ENCODE measurements at regions not wholly inside any gene's neighbourhood (a gene's known extent, or its start where the extent isn't known, plus 50 kb on each side); places are given as distances from the start of the nearest gene placed in this dataset.

GRCh38 chr16:75919664-75920063 lies 193.4 kb upstream of the CPHXL start:
- Histone ChIP-seq H3K9me3 (ENCODE audit: low read length) (no peaks in the 10 kb centered on the region), H3K9ac (ENCODE audit: low read length) (no peak overlapping the region), H3K27me3 (ENCODE audit: low read length) (no peaks in the 10 kb centered on the region), H2AFZ (ENCODE audit: low read length) (no peak overlapping the region), H3K79me2 (ENCODE audit: low read length) (no peaks in the 10 kb centered on the region), H3K9me2 (replicated peaks; ENCODE audit: insufficient read depth, low read length) (no peaks in the 10 kb centered on the region), H3K4me2 (ENCODE audit: low read depth, low read length, poor library complexity, severe bottlenecking) (no peak overlapping the region), H3K36me3 (ENCODE audit: insufficient read depth, low read length) (no peaks in the 10 kb centered on the region), H3K4me1 (ENCODE audit: low read length) (no peaks in the 10 kb centered on the region), H4K20me1 (ENCODE audit: insufficient read depth, low read depth, low read length) (no peaks in the 10 kb centered on the region), H3K27ac (ENCODE audit: low read length) (no peak overlapping the region), H3K4me3 (ENCODE audit: low read length) (no peak overlapping the region)
- DNase-seq, result no peak

GRCh38 chr16:75921281-75921680 lies 195.0 kb upstream of the CPHXL start:
- DNase-seq, result no peak
- H3K4me3 ChIP-seq (ENCODE audit: low read length), result no peak overlapping the region
- no peak overlapping the region for H2AFZ ChIP-seq (ENCODE audit: low read length)

GRCh38 chr16:75922250-75922649 lies 196.0 kb upstream of the CPHXL start:
- Histone ChIP-seq H3K9me3 (ENCODE audit: low read length) (no peaks in the 10 kb centered on the region), H3K79me2 (ENCODE audit: low read length) (no peaks in the 10 kb centered on the region), H3K36me3 (ENCODE audit: insufficient read depth, low read length) (no peaks in the 10 kb centered on the region), H3K9me2 (replicated peaks; ENCODE audit: insufficient read depth, low read length) (no peaks in the 10 kb centered on the region), H3K4me1 (ENCODE audit: low read length) (no peaks in the 10 kb centered on the region), H3K4me2 (ENCODE audit: low read depth, low read length, poor library complexity, severe bottlenecking) (no peak overlapping the region), H3K4me3 (ENCODE audit: low read length) (no peak overlapping the region), H3K27ac (ENCODE audit: low read length) (no peak overlapping the region), H3K9ac (ENCODE audit: low read length) (no peak overlapping the region), H2AFZ (ENCODE audit: low read length) (no peak overlapping the region), H3K27me3 (ENCODE audit: low read length) (no peaks in the 10 kb centered on the region), H4K20me1 (ENCODE audit: insufficient read depth, low read depth, low read length) (no peaks in the 10 kb centered on the region)
- no peak for DNase-seq

More at GRCh38 chr16:75921281-75921680, 195.0 kb upstream of the CPHXL start:
- Histone ChIP-seq H3K4me1 (ENCODE audit: low read length) (no peaks in the 10 kb centered on the region), H3K27ac (ENCODE audit: low read length) (no peak overlapping the region), H3K4me2 (ENCODE audit: low read depth, low read length, poor library complexity, severe bottlenecking) (no peak overlapping the region), H3K79me2 (ENCODE audit: low read length) (no peaks in the 10 kb centered on the region), H3K9me2 (replicated peaks; ENCODE audit: insufficient read depth, low read length) (no peaks in the 10 kb centered on the region), H3K9me3 (ENCODE audit: low read length) (no peaks in the 10 kb centered on the region), H3K9ac (ENCODE audit: low read length) (no peak overlapping the region), H3K27me3 (ENCODE audit: low read length) (no peaks in the 10 kb centered on the region), H3K36me3 (ENCODE audit: insufficient read depth, low read length) (no peaks in the 10 kb centered on the region), H4K20me1 (ENCODE audit: insufficient read depth, low read depth, low read length) (no peaks in the 10 kb centered on the region)

GRCh38 chr16:75924397-75924796 lies 198.1 kb upstream of the CPHXL start:
- H3K27me3 ChIP-seq (ENCODE audit: low read length), result no peaks in the 10 kb centered on the region
- H2AFZ ChIP-seq (ENCODE audit: low read length), result no peak overlapping the region
- H3K9ac ChIP-seq (ENCODE audit: low read length), result no peak overlapping the region
- no peaks in the 10 kb centered on the region for H3K9me2 ChIP-seq (replicated peaks; ENCODE audit: insufficient read depth, low read length)
- no peak overlapping the region for H3K27ac ChIP-seq (ENCODE audit: low read length)
- H3K4me3 ChIP-seq (ENCODE audit: low read length), result no peak overlapping the region
- H3K9me3 ChIP-seq (ENCODE audit: low read length), result no peaks in the 10 kb centered on the region
- no peaks in the 10 kb centered on the region for H4K20me1 ChIP-seq (ENCODE audit: insufficient read depth, low read depth, low read length)
- DNase-seq, result no peak
- no peaks in the 10 kb centered on the region for H3K4me1 ChIP-seq (ENCODE audit: low read length)
- no peaks in the 10 kb centered on the region for H3K79me2 ChIP-seq (ENCODE audit: low read length)
- no peaks in the 10 kb centered on the region for H3K36me3 ChIP-seq (ENCODE audit: insufficient read depth, low read length)
- H3K4me2 ChIP-seq (ENCODE audit: low read depth, low read length, poor library complexity, severe bottlenecking), result no peak overlapping the region

GRCh38 chr16:75927810-75928209 lies 201.5 kb upstream of the CPHXL start:
- H3K9ac ChIP-seq (ENCODE audit: low read length), result no peak overlapping the region
- DNase-seq, result no peak
- no peaks in the 10 kb centered on the region for H3K9me2 ChIP-seq (replicated peaks; ENCODE audit: insufficient read depth, low read length)
- no peak overlapping the region for H3K27ac ChIP-seq (ENCODE audit: low read length)
- no peak overlapping the region for H3K4me2 ChIP-seq (ENCODE audit: low read depth, low read length, poor library complexity, severe bottlenecking)
- H3K27me3 ChIP-seq (ENCODE audit: low read length), result no peaks in the 10 kb centered on the region
- no peaks in the 10 kb centered on the region for H3K79me2 ChIP-seq (ENCODE audit: low read length)
- H3K4me3 ChIP-seq (ENCODE audit: low read length), result no peak overlapping the region
- no peaks in the 10 kb centered on the region for H3K9me3 ChIP-seq (ENCODE audit: low read length)
- no peaks in the 10 kb centered on the region for H3K36me3 ChIP-seq (ENCODE audit: insufficient read depth, low read length)
- H3K4me1 ChIP-seq (ENCODE audit: low read length), result no peaks in the 10 kb centered on the region
- H4K20me1 ChIP-seq (ENCODE audit: insufficient read depth, low read depth, low read length), result no peaks in the 10 kb centered on the region
- no peak overlapping the region for H2AFZ ChIP-seq (ENCODE audit: low read length)

GRCh38 chr16:75928295-75928694 lies 202.0 kb upstream of the CPHXL start:
- H3K9me3 ChIP-seq (ENCODE audit: low read length), result no peaks in the 10 kb centered on the region
- no peaks in the 10 kb centered on the region for H3K36me3 ChIP-seq (ENCODE audit: insufficient read depth, low read length)
- no peak overlapping the region for H3K9ac ChIP-seq (ENCODE audit: low read length)
- H3K27me3 ChIP-seq (ENCODE audit: low read length), result no peaks in the 10 kb centered on the region
- H2AFZ ChIP-seq (ENCODE audit: low read length), result no peak overlapping the region
- H4K20me1 ChIP-seq (ENCODE audit: insufficient read depth, low read depth, low read length), result no peaks in the 10 kb centered on the region
- no peaks in the 10 kb centered on the region for H3K79me2 ChIP-seq (ENCODE audit: low read length)
- H3K4me3 ChIP-seq (ENCODE audit: low read length), result no peak overlapping the region
- no peak for DNase-seq
- no peaks in the 10 kb centered on the region for H3K4me1 ChIP-seq (ENCODE audit: low read length)
- H3K9me2 ChIP-seq (replicated peaks; ENCODE audit: insufficient read depth, low read length), result no peaks in the 10 kb centered on the region
- H3K4me2 ChIP-seq (ENCODE audit: low read depth, low read length, poor library complexity, severe bottlenecking), result no peak overlapping the region
- no peak overlapping the region for H3K27ac ChIP-seq (ENCODE audit: low read length)

DNA sequence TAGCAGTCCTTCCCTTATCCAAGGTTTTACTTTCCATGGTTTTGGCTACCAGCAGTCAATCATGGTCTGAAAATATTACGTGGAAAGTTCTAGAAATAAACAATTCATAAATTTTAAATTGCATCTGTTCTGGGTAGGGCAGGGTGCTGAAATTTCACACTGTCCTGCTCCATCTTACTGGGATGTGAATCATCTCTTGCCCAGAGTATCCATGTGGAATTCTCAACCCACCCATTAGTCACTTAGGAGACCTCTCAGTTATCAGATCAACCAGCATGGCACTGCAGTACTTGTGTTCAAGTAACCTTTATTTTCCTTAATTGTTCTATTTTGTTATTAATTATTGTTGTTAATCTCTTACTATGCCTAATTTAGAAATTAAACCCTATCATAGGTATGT lies 202.8 kb upstream of the CPHXL start:
- Histone ChIP-seq H3K27ac (ENCODE audit: low read length) (no peak overlapping the region), H3K36me3 (ENCODE audit: insufficient read depth, low read length) (no peaks in the 10 kb centered on the region), H2AFZ (ENCODE audit: low read length) (no peak overlapping the region), H4K20me1 (ENCODE audit: insufficient read depth, low read depth, low read length) (no peaks in the 10 kb centered on the region), H3K9me3 (ENCODE audit: low read length) (no peaks in the 10 kb centered on the region), H3K79me2 (ENCODE audit: low read length) (no peaks in the 10 kb centered on the region), H3K4me1 (ENCODE audit: low read length) (no peaks in the 10 kb centered on the region), H3K9ac (ENCODE audit: low read length) (no peak overlapping the region), H3K9me2 (replicated peaks; ENCODE audit: insufficient read depth, low read length) (no peaks in the 10 kb centered on the region), H3K4me2 (ENCODE audit: low read depth, low read length, poor library complexity, severe bottlenecking) (no peak overlapping the region), H3K27me3 (ENCODE audit: low read length) (no peaks in the 10 kb centered on the region), H3K4me3 (ENCODE audit: low read length) (no peak overlapping the region)
- no peak for DNase-seq

DNA sequence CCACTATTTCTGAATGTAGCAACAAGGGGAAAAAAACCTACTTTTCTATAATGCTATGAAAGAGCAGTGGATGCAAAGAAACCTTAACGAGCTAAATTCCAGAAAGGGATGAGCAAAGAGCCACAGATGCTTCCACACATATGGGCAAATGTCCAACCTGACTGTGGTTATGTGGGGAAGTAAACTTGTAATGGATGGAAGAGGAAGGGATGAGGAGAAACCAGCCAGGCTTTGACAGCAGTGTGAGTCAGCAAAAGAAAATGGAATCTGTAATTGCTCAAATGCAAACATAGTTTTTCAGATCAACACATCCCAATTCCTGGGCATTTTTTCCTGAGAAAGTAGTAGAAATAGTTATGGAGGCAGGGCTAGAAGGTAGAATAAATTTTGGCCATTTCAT lies 204.8 kb upstream of the CPHXL start:
- Histone ChIP-seq H2AFZ (ENCODE audit: low read length) (no peak overlapping the region), H3K36me3 (ENCODE audit: insufficient read depth, low read length) (no peaks in the 10 kb centered on the region), H4K20me1 (ENCODE audit: insufficient read depth, low read depth, low read length) (no peaks in the 10 kb centered on the region), H3K4me1 (ENCODE audit: low read length) (no peaks in the 10 kb centered on the region), H3K4me2 (ENCODE audit: low read depth, low read length, poor library complexity, severe bottlenecking) (no peak overlapping the region), H3K9me2 (replicated peaks; ENCODE audit: insufficient read depth, low read length) (no peaks in the 10 kb centered on the region), H3K9me3 (ENCODE audit: low read length) (no peaks in the 10 kb centered on the region), H3K79me2 (ENCODE audit: low read length) (no peaks in the 10 kb centered on the region), H3K27me3 (ENCODE audit: low read length) (no peaks in the 10 kb centered on the region), H3K9ac (ENCODE audit: low read length) (no peak overlapping the region), H3K27ac (ENCODE audit: low read length) (no peak overlapping the region), H3K4me3 (ENCODE audit: low read length) (no peak overlapping the region)
- DNase-seq, result no peak

GRCh38 chr16:75931970-75932369 lies 205.7 kb upstream of the CPHXL start:
- Histone ChIP-seq H3K9me3 (ENCODE audit: low read length) (no peaks in the 10 kb centered on the region), H3K9ac (ENCODE audit: low read length) (no peak overlapping the region), H2AFZ (ENCODE audit: low read length) (no peak overlapping the region), H4K20me1 (ENCODE audit: insufficient read depth, low read depth, low read length) (no peaks in the 10 kb centered on the region), H3K36me3 (ENCODE audit: insufficient read depth, low read length) (no peaks in the 10 kb centered on the region), H3K4me2 (ENCODE audit: low read depth, low read length, poor library complexity, severe bottlenecking) (no peak overlapping the region), H3K4me1 (ENCODE audit: low read length) (no peaks in the 10 kb centered on the region), H3K4me3 (ENCODE audit: low read length) (no peak overlapping the region), H3K27me3 (ENCODE audit: low read length) (no peaks in the 10 kb centered on the region), H3K27ac (ENCODE audit: low read length) (no peak overlapping the region), H3K9me2 (replicated peaks; ENCODE audit: insufficient read depth, low read length) (no peaks in the 10 kb centered on the region), H3K79me2 (ENCODE audit: low read length) (no peaks in the 10 kb centered on the region)
- no peak for DNase-seq
